ENCODE measurements at regions not wholly inside any gene's neighbourhood (a gene's known extent, or its start where the extent isn't known, plus 50 kb on each side); places are given as distances from the start of the nearest gene placed in this dataset.

DNA sequence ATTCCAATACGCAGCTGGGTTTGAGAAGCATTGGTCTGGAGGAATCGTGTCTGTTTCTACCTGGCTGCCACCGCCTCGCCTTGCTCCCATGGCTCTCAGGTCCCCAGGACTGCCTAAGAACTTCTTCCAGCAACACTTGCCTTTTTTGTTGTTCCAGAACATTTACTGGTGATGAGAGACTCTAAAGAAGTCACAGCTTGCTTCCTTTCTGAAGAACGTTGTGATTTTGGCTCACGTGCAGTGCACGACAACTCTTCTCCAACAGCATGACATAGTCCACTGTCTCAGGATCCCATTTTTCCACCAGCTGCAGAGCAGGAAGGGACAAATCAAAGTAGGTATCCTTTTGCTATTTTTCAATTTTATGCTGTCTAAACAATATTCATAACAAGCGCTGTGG, 940.9 kb downstream of the SLC4A3 start:
- Histone ChIP-seq H3K4me3 (ENCODE audit: low read length in 2 of 2) (no peak overlapping the region), H3K27me3 (ENCODE audit: control insufficient read depth in 2 of 2, insufficient read depth in 2 of 2, low read length in 2 of 2) (no peaks in the 10 kb centered on the region), H3K9me3 (ENCODE audit: control insufficient read depth in 2 of 2, low read length in 2 of 2) (no peaks in the 10 kb centered on the region), H3K9ac (ENCODE audit: low read depth in 1 of 2, low read length in 2 of 2) (no peak overlapping the region), H3K36me3 (ENCODE audit: control insufficient read depth in 2 of 2, insufficient read depth in 2 of 2, low read length in 2 of 2) (no peaks in the 10 kb centered on the region), H3K4me1 (ENCODE audit: control insufficient read depth in 2 of 2, insufficient read depth in 2 of 2, low read length in 2 of 2) (no peaks in the 10 kb centered on the region), H3K27ac (ENCODE audit: low read depth in 2 of 2, low read length in 2 of 2) (no peak overlapping the region)

- H3K4me3 ChIP-seq (ENCODE audit: low read length in 2 of 2): no peak overlapping the region
Observed at GRCh38 chr2:220569112-220569897, 941.9 kb downstream of the SLC4A3 start.

DNA sequence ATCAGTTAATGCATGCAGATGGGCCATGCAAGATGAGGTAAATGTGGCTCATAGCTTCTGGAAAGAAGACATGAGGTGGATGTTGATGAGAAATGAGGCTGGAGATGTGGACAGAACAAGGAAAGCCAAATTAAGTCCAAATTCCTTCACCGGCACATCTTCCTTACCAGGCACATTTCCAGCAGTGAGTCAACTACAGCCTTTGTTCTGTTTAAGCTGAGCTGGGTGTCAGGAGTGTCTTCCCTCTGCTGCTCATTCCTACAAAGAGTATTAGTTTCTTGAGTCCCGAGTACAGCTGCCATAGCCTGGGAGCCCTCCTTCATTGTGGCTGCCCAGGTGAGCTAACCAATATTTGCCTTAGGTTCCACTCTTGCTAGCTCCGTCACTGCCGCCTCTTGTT, 945.0 kb downstream of the SLC4A3 start:
- Histone ChIP-seq H3K36me3 (ENCODE audit: control insufficient read depth in 2 of 2, insufficient read depth in 2 of 2, low read length in 2 of 2) (no peaks in the 10 kb centered on the region), H3K4me3 (ENCODE audit: low read length in 2 of 2) (no peak overlapping the region)

More at GRCh38 chr2:220569112-220569897, 941.9 kb downstream of the SLC4A3 start:
- Histone ChIP-seq H3K36me3 (ENCODE audit: control insufficient read depth in 2 of 2, insufficient read depth in 2 of 2, low read length in 2 of 2) (no peaks in the 10 kb centered on the region), H3K4me1 (ENCODE audit: control insufficient read depth in 2 of 2, insufficient read depth in 2 of 2, low read length in 2 of 2) (no peaks in the 10 kb centered on the region), H3K9me3 (ENCODE audit: control insufficient read depth in 2 of 2, low read length in 2 of 2) (no peaks in the 10 kb centered on the region), H3K27ac (ENCODE audit: low read depth in 2 of 2, low read length in 2 of 2) (no peak overlapping the region), H3K27me3 (ENCODE audit: control insufficient read depth in 2 of 2, insufficient read depth in 2 of 2, low read length in 2 of 2) (no peaks in the 10 kb centered on the region), H3K9ac (ENCODE audit: low read depth in 1 of 2, low read length in 2 of 2) (no peak overlapping the region)

DNA sequence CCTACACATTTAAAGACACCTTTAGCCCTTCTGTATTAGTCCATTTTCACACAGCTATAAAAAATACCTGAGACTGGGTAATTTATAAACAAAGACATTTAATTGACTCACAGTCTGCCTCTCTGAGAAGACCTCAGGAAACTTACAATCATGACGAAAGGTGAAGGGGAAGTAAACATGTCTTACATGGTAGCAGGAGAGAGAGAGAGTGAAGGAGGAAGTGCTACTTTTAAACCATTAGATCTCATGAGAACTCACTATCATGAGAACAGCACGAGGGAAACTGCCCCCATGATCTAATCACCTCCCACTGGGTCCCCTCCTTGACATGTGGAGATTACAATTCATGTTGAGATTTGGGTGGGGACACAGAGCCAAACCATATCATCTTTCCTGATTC, 946.6 kb downstream of the SLC4A3 start:
- H3K27ac ChIP-seq (ENCODE audit: low read depth in 2 of 2, low read length in 2 of 2): no peak overlapping the region

More for the DNA sequence above, 945.0 kb downstream of the SLC4A3 start:
- H3K9ac ChIP-seq (ENCODE audit: low read depth in 1 of 2, low read length in 2 of 2): no peak overlapping the region
- H3K4me1 ChIP-seq (ENCODE audit: control insufficient read depth in 2 of 2, insufficient read depth in 2 of 2, low read length in 2 of 2): no peaks in the 10 kb centered on the region
- no peaks in the 10 kb centered on the region for H3K9me3 ChIP-seq (ENCODE audit: control insufficient read depth in 2 of 2, low read length in 2 of 2)
- H3K27ac ChIP-seq (ENCODE audit: low read depth in 2 of 2, low read length in 2 of 2): no peak overlapping the region
- no peaks in the 10 kb centered on the region for H3K27me3 ChIP-seq (ENCODE audit: control insufficient read depth in 2 of 2, insufficient read depth in 2 of 2, low read length in 2 of 2)

DNA sequence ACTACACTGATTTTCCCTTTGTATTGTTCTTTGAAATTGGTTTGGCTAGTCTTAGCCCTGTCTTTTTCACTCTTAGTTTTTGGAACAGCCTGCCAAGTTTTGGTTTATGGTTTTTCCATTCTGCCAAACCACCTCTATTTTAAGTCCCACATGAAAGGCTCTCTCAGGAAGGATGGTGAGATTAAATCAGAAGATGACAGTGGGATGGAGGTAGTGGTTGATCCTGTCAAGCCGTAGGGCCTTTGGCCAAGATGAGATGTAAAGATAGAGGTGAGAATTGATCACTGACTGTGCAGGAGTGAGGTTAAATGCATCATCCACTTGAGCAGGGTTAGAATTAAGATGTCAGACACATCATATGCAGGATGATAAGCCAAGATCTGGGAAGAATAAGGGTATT, 948.5 kb downstream of the SLC4A3 start:
- Histone ChIP-seq H3K36me3 (ENCODE audit: control insufficient read depth in 2 of 2, insufficient read depth in 2 of 2, low read length in 2 of 2) (no peaks in the 10 kb centered on the region), H3K4me1 (ENCODE audit: control insufficient read depth in 2 of 2, insufficient read depth in 2 of 2, low read length in 2 of 2) (no peaks in the 10 kb centered on the region), H3K27ac (ENCODE audit: low read depth in 2 of 2, low read length in 2 of 2) (no peak overlapping the region), H3K27me3 (ENCODE audit: control insufficient read depth in 2 of 2, insufficient read depth in 2 of 2, low read length in 2 of 2) (no peaks in the 10 kb centered on the region), H3K4me3 (ENCODE audit: low read length in 2 of 2) (no peak overlapping the region), H3K9me3 (ENCODE audit: control insufficient read depth in 2 of 2, low read length in 2 of 2) (no peaks in the 10 kb centered on the region), H3K9ac (ENCODE audit: low read depth in 1 of 2, low read length in 2 of 2) (no peak overlapping the region)

More for the DNA sequence above, 946.6 kb downstream of the SLC4A3 start:
- no peak overlapping the region for H3K9ac ChIP-seq (ENCODE audit: low read depth in 1 of 2, low read length in 2 of 2)
- H3K27me3 ChIP-seq (ENCODE audit: control insufficient read depth in 2 of 2, insufficient read depth in 2 of 2, low read length in 2 of 2): no peaks in the 10 kb centered on the region
- no peaks in the 10 kb centered on the region for H3K4me1 ChIP-seq (ENCODE audit: control insufficient read depth in 2 of 2, insufficient read depth in 2 of 2, low read length in 2 of 2)
- no peaks in the 10 kb centered on the region for H3K36me3 ChIP-seq (ENCODE audit: control insufficient read depth in 2 of 2, insufficient read depth in 2 of 2, low read length in 2 of 2)
- H3K4me3 ChIP-seq (ENCODE audit: low read length in 2 of 2): no peak overlapping the region
- H3K9me3 ChIP-seq (ENCODE audit: control insufficient read depth in 2 of 2, low read length in 2 of 2): no peaks in the 10 kb centered on the region

GRCh38 chr2:220579452-220579851, 952.0 kb downstream of the SLC4A3 start:
- Histone ChIP-seq H3K27me3 (ENCODE audit: control insufficient read depth in 2 of 2, insufficient read depth in 2 of 2, low read length in 2 of 2) (no peaks in the 10 kb centered on the region), H3K36me3 (ENCODE audit: control insufficient read depth in 2 of 2, insufficient read depth in 2 of 2, low read length in 2 of 2) (no peaks in the 10 kb centered on the region), H3K4me3 (ENCODE audit: low read length in 2 of 2) (no peak overlapping the region), H3K27ac (ENCODE audit: low read depth in 2 of 2, low read length in 2 of 2) (no peak overlapping the region), H3K9ac (ENCODE audit: low read depth in 1 of 2, low read length in 2 of 2) (no peak overlapping the region), H3K9me3 (ENCODE audit: control insufficient read depth in 2 of 2, low read length in 2 of 2) (no peaks in the 10 kb centered on the region), H3K4me1 (ENCODE audit: control insufficient read depth in 2 of 2, insufficient read depth in 2 of 2, low read length in 2 of 2) (no peaks in the 10 kb centered on the region)

DNA sequence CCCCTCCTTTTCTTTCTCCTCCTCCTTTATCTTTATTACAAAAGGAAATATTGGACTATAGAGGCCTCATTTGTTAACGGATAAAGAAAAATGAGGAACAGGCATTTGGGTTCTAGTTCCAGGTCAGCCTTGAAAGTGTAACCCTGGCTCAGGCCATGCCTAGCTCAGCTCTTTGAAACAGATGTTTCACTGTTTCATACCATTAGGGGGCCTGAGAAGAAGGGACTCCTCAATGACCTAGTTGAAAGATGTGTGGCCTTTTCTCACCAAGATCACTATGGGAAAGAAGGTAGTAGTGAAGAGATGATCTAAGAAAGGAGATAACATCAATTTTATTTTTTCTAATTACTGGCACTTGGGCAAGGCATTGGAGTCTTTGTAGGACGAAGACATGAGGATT, 952.7 kb downstream of the SLC4A3 start:
- Histone ChIP-seq H3K27me3 (ENCODE audit: control insufficient read depth in 2 of 2, insufficient read depth in 2 of 2, low read length in 2 of 2) (no peaks in the 10 kb centered on the region), H3K36me3 (ENCODE audit: control insufficient read depth in 2 of 2, insufficient read depth in 2 of 2, low read length in 2 of 2) (no peaks in the 10 kb centered on the region), H3K4me1 (ENCODE audit: control insufficient read depth in 2 of 2, insufficient read depth in 2 of 2, low read length in 2 of 2) (no peaks in the 10 kb centered on the region), H3K9ac (ENCODE audit: low read depth in 1 of 2, low read length in 2 of 2) (no peak overlapping the region), H3K4me3 (ENCODE audit: low read length in 2 of 2) (no peak overlapping the region), H3K9me3 (ENCODE audit: control insufficient read depth in 2 of 2, low read length in 2 of 2) (no peaks in the 10 kb centered on the region), H3K27ac (ENCODE audit: low read depth in 2 of 2, low read length in 2 of 2) (no peak overlapping the region)

- Histone ChIP-seq H3K27me3 (ENCODE audit: control insufficient read depth in 2 of 2, insufficient read depth in 2 of 2, low read length in 2 of 2) (no peaks in the 10 kb centered on the region), H3K4me3 (ENCODE audit: low read length in 2 of 2) (no peak overlapping the region), H3K4me1 (ENCODE audit: control insufficient read depth in 2 of 2, insufficient read depth in 2 of 2, low read length in 2 of 2) (no peaks in the 10 kb centered on the region), H3K9ac (ENCODE audit: low read depth in 1 of 2, low read length in 2 of 2) (no peak overlapping the region), H3K9me3 (ENCODE audit: control insufficient read depth in 2 of 2, low read length in 2 of 2) (no peaks in the 10 kb centered on the region), H3K36me3 (ENCODE audit: control insufficient read depth in 2 of 2, insufficient read depth in 2 of 2, low read length in 2 of 2) (no peaks in the 10 kb centered on the region), H3K27ac (ENCODE audit: low read depth in 2 of 2, low read length in 2 of 2) (no peak overlapping the region)
Observed at GRCh38 chr2:220583725-220584124, 956.3 kb downstream of the SLC4A3 start.

- H3K9ac ChIP-seq (ENCODE audit: low read depth in 1 of 2, low read length in 2 of 2): no peak overlapping the region
- H3K4me3 ChIP-seq (ENCODE audit: low read length in 2 of 2): no peak overlapping the region
- no peaks in the 10 kb centered on the region for H3K4me1 ChIP-seq (ENCODE audit: control insufficient read depth in 2 of 2, insufficient read depth in 2 of 2, low read length in 2 of 2)
- no peaks in the 10 kb centered on the region for H3K27me3 ChIP-seq (ENCODE audit: control insufficient read depth in 2 of 2, insufficient read depth in 2 of 2, low read length in 2 of 2)
- H3K36me3 ChIP-seq (ENCODE audit: control insufficient read depth in 2 of 2, insufficient read depth in 2 of 2, low read length in 2 of 2): no peaks in the 10 kb centered on the region
- H3K9me3 ChIP-seq (ENCODE audit: control insufficient read depth in 2 of 2, low read length in 2 of 2): no peaks in the 10 kb centered on the region
- no peak overlapping the region for H3K27ac ChIP-seq (ENCODE audit: low read depth in 2 of 2, low read length in 2 of 2)
Observed at GRCh38 chr2:220585241-220585640, 957.8 kb downstream of the SLC4A3 start.

GRCh38 chr2:220586980-220587530, 959.6 kb downstream of the SLC4A3 start:
- Histone ChIP-seq H3K9me3 (ENCODE audit: control insufficient read depth in 2 of 2, low read length in 2 of 2) (no peaks in the 10 kb centered on the region), H3K4me3 (ENCODE audit: low read length in 2 of 2) (no peak overlapping the region), H3K36me3 (ENCODE audit: control insufficient read depth in 2 of 2, insufficient read depth in 2 of 2, low read length in 2 of 2) (no peaks in the 10 kb centered on the region), H3K4me1 (ENCODE audit: control insufficient read depth in 2 of 2, insufficient read depth in 2 of 2, low read length in 2 of 2) (no peaks in the 10 kb centered on the region), H3K27me3 (ENCODE audit: control insufficient read depth in 2 of 2, insufficient read depth in 2 of 2, low read length in 2 of 2) (no peaks in the 10 kb centered on the region), H3K9ac (ENCODE audit: low read depth in 1 of 2, low read length in 2 of 2) (no peak overlapping the region), H3K27ac (ENCODE audit: low read depth in 2 of 2, low read length in 2 of 2) (no peak overlapping the region)

All from mucosa of rectum (tissue), 2 donors.